Neural crest cell (in vitro differentiated cells): ENCODE measurements at regions not wholly inside any gene's neighbourhood (a gene's known extent, or its start where the extent isn't known, plus 50 kb on each side); places are given as distances from the start of the nearest gene placed in this dataset.
"Not testable (repeated sequence)": the region's sequence is repeated elsewhere in the genome, so short reads cannot be mapped to it uniquely, and the experiment has no call there.

Experiments used
- DNase-seq: peaks from one replicate; pipeline ENCODE4 v3.0.0; 2021; ENCODE audit warnings: low read depth, mixed read lengths, low spot score
- H3K27ac Mint-ChIP-seq: one replicate; pipeline ENCODE4 v1.8.0; 2021; ENCODE audit warnings: mild to moderate bottlenecking, mixed read lengths; ENCODE audit not compliant: unreplicated experiment
- H3K27me3 Mint-ChIP-seq: 2 replicates; pipeline ENCODE4 v1.8.0; 2021; ENCODE audit warnings: low read depth, mild to moderate bottlenecking, mixed read lengths
- H3K36me3 Mint-ChIP-seq: 2 replicates; pipeline ENCODE4 v1.8.0; 2021; ENCODE audit warnings: low read depth, mild to moderate bottlenecking, mixed read lengths
- H3K4me1 Mint-ChIP-seq: 2 replicates; pipeline ENCODE4 v1.8.0; 2021; ENCODE audit warnings: mixed read lengths
- H3K4me3 Mint-ChIP-seq: one replicate; pipeline ENCODE4 v1.8.0; 2021; ENCODE audit warnings: mild to moderate bottlenecking, mixed read lengths
- H3K9me3 Mint-ChIP-seq: 2 replicates; pipeline ENCODE4 v1.8.0; 2021; ENCODE audit warnings: mixed read lengths
- TF ChIP-seq, protein P1 (sequence below): fragments of 200-600 bp; sonication (generic); conservative IDR thresholded peaks from 2 replicates; pipeline ENCODE4 v1.5.0; 2021; ENCODE audit warnings: antibody characterized with exemption, mild to moderate bottlenecking

DNA sequence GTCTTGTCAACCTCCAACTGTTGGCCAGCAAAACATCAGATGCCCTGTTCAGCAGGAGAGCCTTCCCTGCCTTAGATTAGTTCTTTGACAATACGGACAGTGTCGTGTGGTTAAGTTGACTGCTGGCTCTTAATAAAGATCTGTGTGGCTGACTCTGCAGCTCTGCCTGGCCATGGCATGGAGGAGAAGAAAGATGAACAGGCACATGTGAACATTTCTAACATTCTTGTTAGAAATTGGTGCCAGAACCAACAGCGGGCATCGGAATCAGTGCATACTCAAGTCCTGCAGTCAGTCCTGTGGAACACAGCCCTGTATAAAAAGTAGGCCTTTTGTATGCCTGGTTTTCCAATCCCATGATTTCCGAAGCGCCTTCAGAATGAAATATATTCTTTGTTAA is 455.6 kb downstream of the POM121L12 start:
- Mint-ChIP-seq H3K27me3 (peaks cover 3% of the 10 kb centered on the region), H3K27ac (no peak overlapping the region), H3K36me3 (no peaks in the 10 kb centered on the region), H3K9me3 (peaks cover 8% of the 10 kb centered on the region), H3K4me3 (no peak overlapping the region), H3K4me1 (no peaks in the 10 kb centered on the region)
- TF ChIP-seq, protein P1, sequence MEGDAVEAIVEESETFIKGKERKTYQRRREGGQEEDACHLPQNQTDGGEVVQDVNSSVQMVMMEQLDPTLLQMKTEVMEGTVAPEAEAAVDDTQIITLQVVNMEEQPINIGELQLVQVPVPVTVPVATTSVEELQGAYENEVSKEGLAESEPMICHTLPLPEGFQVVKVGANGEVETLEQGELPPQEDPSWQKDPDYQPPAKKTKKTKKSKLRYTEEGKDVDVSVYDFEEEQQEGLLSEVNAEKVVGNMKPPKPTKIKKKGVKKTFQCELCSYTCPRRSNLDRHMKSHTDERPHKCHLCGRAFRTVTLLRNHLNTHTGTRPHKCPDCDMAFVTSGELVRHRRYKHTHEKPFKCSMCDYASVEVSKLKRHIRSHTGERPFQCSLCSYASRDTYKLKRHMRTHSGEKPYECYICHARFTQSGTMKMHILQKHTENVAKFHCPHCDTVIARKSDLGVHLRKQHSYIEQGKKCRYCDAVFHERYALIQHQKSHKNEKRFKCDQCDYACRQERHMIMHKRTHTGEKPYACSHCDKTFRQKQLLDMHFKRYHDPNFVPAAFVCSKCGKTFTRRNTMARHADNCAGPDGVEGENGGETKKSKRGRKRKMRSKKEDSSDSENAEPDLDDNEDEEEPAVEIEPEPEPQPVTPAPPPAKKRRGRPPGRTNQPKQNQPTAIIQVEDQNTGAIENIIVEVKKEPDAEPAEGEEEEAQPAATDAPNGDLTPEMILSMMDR = no peak
- no peak for DNase-seq

- H3K9me3 Mint-ChIP-seq, DNase-seq, H3K4me3 Mint-ChIP-seq, H3K4me1 Mint-ChIP-seq, H3K27ac Mint-ChIP-seq, H3K36me3 Mint-ChIP-seq, H3K27me3 Mint-ChIP-seq: not testable (repeated sequence)
Observed at GRCh38 chr7:53495181-53495580, 459.7 kb downstream of the POM121L12 start.

- Mint-ChIP-seq H3K36me3 (no peaks in the 10 kb centered on the region), H3K27ac (no peak overlapping the region), H3K9me3 (no peaks in the 10 kb centered on the region), H3K4me1 (peaks cover 6% of the 10 kb centered on the region), H3K27me3 (no peaks in the 10 kb centered on the region), H3K4me3 (no peak overlapping the region)
- TF ChIP-seq, protein P1 = no peak
- no peak for DNase-seq
Observed at GRCh38 chr7:53500076-53500475, 464.6 kb downstream of the POM121L12 start.

DNA sequence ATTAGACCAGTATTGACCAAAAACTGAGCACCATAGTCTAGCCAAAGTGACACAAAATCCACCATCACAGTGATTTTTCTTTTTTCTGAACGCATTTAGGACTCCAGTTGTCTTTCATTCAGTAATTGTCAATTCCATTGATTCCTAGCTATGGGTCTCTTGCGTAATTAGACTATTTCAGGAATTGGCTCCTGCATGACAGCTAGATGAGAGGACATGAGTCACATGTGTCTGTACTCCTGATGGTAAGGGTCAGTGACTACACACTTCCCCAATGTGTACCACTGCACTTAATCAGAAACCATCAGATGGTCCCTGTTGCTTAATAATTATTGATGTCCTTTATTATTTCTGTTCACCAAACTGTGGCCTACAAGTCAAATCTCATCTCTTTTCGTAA is 469.5 kb downstream of the POM121L12 start:
- no peaks in the 10 kb centered on the region for H3K9me3 Mint-ChIP-seq
- H3K4me3 Mint-ChIP-seq = no peak overlapping the region
- no peaks in the 10 kb centered on the region for H3K36me3 Mint-ChIP-seq
- no peak overlapping the region for H3K27ac Mint-ChIP-seq
- DNase-seq = no peak
- no peaks in the 10 kb centered on the region for H3K27me3 Mint-ChIP-seq
- TF ChIP-seq, protein P1 = no peak
- peaks cover 6% of the 10 kb centered on the region for H3K4me1 Mint-ChIP-seq

DNA sequence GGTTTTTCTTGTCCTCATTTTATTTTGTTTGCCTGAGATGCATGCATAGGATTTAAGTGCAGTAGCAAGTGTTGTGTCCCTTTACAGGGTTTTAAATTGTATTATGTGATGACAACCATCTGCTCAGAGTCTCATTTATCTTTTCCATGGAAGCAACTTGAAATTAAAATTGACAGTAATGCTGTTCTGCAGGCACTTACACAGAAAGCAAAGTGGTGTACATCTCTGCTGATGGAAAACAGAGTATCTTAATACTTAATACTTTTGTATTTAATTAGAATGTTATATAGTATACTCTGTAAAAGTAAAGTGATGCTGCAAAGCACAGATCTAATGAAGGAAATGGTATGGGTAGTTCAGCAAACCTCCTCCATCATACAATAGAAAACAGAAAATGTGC is 482.9 kb downstream of the POM121L12 start:
- DNase-seq = no peak
- Mint-ChIP-seq H3K36me3 (no peaks in the 10 kb centered on the region), H3K9me3 (peaks cover 9% of the 10 kb centered on the region), H3K27me3 (no peaks in the 10 kb centered on the region), H3K27ac (no peak overlapping the region), H3K4me1 (no peaks in the 10 kb centered on the region), H3K4me3 (no peak overlapping the region)
- TF ChIP-seq, protein P1 = no peak

GRCh38 chr7:53520841-53521240 is 485.4 kb downstream of the POM121L12 start:
- no peaks in the 10 kb centered on the region for H3K4me1 Mint-ChIP-seq
- TF ChIP-seq, protein P1 = no peak
- H3K27me3 Mint-ChIP-seq = no peaks in the 10 kb centered on the region
- no peaks in the 10 kb centered on the region for H3K36me3 Mint-ChIP-seq
- H3K4me3 Mint-ChIP-seq = no peak overlapping the region
- H3K9me3 Mint-ChIP-seq = peaks cover 9% of the 10 kb centered on the region
- no peak overlapping the region for H3K27ac Mint-ChIP-seq
- DNase-seq = no peak
